ENCODE measurements at regions not wholly inside any gene's neighbourhood (a gene's known extent, or its start where the extent isn't known, plus 50 kb on each side); places are given as distances from the start of the nearest gene placed in this dataset.

DNA sequence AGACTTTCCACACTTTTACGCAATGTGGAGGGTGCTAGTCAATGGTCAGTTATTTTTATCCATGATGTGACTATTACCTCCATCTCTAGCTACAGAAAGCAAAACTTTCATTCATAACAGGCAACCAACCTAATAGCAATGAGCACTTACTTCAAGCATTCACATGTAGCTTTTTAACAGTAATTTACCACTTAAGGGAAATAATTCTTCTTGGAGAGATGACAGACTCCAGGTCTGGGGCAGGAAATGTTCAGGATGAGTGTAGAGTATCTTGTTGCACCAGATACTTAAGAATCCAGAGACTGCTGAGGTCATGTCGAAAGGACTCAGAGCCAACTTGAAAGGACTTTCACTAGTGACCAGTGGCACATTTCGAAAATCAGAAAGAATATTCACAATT lies 347.6 kb downstream of the CHRM3 start:
- TF ChIP-seq POLR2A (IDR thresholded peaks at IDR 0.05): no peak
- TF ChIP-seq, protein P1, sequence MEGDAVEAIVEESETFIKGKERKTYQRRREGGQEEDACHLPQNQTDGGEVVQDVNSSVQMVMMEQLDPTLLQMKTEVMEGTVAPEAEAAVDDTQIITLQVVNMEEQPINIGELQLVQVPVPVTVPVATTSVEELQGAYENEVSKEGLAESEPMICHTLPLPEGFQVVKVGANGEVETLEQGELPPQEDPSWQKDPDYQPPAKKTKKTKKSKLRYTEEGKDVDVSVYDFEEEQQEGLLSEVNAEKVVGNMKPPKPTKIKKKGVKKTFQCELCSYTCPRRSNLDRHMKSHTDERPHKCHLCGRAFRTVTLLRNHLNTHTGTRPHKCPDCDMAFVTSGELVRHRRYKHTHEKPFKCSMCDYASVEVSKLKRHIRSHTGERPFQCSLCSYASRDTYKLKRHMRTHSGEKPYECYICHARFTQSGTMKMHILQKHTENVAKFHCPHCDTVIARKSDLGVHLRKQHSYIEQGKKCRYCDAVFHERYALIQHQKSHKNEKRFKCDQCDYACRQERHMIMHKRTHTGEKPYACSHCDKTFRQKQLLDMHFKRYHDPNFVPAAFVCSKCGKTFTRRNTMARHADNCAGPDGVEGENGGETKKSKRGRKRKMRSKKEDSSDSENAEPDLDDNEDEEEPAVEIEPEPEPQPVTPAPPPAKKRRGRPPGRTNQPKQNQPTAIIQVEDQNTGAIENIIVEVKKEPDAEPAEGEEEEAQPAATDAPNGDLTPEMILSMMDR (IDR thresholded peaks at IDR 0.05): no peak
- no peak for TF ChIP-seq EP300 (IDR thresholded peaks at IDR 0.05)

Measured in ovary (tissue), 3 donors.